Stimulated activated CD4-positive, alpha-beta T cell treated with anti-CD3 and anti-CD28 coated beads, Interleukin-2, amount 100 ng/mL, for 24 hours (primary cell): ENCODE measurements at regions not wholly inside any gene's neighbourhood (a gene's known extent, or its start where the extent isn't known, plus 50 kb on each side); places are given as distances from the start of the nearest gene placed in this dataset.
A peak's percentile ranks its signal among the peaks of the same experiment; 100 is the strongest.

Experiments
- DNase-seq, 2 donors: peaks; one replicate each; pipeline ENCODE4 v3.0.0-alpha.2; 2020

DNA sequence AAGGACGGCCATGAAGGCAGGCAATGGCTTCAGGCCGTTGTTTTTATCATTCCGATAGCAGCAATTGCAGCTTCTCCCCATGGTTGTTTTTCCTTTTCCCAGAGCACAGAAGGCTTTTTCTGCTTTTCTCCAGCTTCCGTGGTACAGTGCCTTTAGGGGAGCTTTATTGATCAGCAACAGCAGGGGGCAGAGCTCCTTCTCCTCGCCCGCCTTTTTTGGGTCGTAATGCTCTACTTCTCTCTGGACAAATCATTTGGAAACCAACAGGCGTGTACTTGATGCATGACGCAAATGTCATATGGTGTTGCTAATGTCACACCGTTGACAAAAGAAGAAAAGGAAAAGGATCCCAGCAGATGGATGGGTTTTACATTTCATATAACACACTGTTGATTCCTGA, 79.7 kb upstream of the SNRK start:
- no peak for DNase-seq

DNA sequence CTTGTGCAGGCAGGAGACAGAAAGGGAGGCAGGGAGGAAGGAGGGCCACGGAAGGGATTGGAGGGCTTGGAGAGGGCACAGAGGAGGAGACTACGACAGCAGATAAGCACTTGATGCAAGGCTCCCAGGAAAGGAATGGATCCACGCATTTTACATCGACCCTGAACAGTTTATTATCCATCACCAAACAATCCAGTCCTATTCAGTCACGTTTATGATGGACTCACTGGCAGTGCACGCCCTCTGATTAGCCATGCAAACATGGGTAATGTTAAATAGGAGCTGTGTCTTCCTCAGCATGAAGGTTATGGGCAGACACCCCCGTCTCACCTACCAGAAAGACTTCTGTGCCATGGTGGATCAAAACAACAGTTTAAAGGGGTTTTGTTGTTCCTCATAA, 80.2 kb upstream of the SNRK start:
- DNase-seq = no peak

DNA sequence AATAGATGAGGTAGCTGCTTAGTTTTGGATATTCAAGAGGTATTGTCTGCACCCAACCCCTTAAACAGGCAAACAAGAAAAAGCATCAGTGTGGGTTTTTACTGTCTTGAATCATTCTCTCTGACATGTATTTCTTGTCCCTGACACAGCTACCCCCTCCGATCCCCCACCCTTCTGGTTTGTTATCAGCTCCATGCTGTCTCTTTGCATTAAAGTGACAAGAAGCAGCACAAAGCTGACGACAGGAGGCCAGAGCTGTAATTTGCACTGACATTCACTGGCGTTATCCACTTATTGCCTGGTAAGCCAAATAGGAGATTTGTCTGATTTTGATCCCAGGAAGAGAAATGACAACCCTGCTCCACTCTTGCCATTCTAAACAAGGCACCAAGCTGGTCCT, 83.3 kb upstream of the SNRK start:
- no peak for DNase-seq

GRCh38 chr3:43201581-43201980, 84.8 kb upstream of the SNRK start:
- DNase-seq = no peak

DNA sequence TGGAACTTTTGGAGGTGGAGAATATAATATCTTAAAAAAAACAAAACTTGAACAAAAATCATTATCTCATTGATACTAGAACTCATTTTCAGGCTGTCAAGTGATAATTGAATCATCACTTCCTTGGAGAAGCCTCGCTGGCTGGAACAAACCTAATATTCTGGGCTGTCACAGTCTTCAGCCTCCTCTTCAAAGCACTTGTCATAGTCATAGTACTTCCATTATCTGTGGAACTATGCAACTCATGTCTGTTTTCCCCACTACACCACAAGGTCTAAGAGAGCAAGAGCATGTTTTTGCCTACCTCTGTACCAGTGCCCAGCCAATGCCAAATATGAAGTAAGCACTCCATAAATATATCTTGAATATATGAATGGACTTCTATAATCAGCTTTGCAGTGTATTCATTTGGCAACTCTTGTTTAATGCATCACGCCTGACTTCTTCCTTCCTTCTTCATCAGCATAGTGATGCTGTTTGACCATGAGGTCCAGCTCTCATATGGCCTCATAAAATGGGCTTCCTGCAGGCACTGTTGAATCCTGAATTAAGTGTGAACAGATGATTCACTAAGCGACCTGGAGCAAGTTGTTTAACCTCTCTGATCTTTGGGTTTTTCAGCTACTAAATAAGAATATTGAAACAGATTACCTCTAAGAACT, 86.6 kb upstream of the SNRK start:
- DNase-seq = no peak

- DNase-seq = no peak
Observed at GRCh38 chr3:43198791-43199644, 87.3 kb upstream of the SNRK start.

- DNase-seq = no peak
Observed at GRCh38 chr3:43198301-43198700, 88.0 kb upstream of the SNRK start.

GRCh38 chr3:43197181-43197580, 89.2 kb upstream of the SNRK start:
- no peak for DNase-seq

- no peak for DNase-seq
Observed at GRCh38 chr3:43196721-43197120, 89.6 kb upstream of the SNRK start.

- no peak for DNase-seq
Observed at GRCh38 chr3:43195115-43195498, 89.2 kb upstream of the POMGNT2 start.

GRCh38 chr3:43194490-43195114, 88.7 kb upstream of the POMGNT2 start:
- peak in 1 of 2 donors; percentile 12 for DNase-seq

DNA sequence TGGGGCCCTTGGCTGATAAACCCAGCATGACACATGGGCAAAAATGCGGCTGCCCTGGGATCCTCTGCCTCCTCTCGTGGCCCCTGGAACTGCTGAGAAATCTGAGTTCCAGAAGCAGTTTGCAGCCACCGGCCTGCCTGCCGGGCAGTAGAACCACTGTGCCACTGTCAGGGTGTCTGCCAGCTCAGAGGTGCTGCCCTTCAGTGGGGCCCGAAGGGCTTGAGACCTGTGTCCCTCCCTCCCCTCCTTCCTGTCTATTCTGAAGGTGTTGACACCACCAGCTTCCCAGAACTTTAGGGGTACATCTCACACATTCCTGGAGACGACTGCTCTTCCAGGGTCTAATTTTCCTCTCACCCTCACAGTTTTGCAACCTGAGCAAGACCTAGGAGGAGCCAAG, 88.2 kb upstream of the POMGNT2 start:
- no peak for DNase-seq

DNA sequence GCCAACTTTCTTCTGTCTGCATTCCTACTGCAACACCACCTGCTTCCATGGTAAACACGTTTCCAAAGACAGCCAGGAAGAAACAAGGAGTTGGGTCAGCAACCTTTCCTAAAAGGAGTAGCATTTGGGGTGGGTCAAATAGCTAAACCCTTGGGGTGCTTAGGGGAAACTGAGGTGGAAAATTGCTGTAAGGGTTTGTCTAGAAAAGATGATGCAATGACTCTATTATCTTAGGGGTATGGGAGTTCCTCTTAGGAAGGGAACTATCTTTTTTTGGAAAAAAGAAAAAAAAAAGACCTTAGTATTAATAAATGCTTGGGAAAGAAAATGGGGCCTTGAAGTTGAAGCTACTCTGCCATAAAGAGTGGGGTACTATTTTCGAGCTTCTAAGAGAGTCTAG, 86.1 kb upstream of the POMGNT2 start:
- DNase-seq = no peak

- no peak for DNase-seq
Observed at GRCh38 chr3:43191116-43191515, 85.2 kb upstream of the POMGNT2 start.

DNA sequence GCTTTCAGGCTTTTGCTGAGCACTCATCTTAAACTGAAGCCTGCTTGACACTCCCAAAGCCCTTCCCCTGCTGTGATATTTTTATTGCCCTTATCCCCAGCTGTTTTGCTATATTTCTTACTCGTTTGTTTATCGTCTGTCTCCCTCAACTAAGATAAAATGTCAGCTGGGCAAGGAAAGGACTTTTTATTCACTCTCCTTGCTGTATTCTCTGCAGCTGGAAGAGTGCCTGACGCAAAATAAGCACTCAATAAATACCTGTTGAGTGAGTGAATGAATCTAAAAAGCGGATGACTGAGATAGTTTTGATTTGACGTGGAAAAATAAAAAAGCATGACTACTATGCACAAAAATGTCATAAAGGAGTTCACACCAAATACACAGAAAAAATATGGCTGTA, 84.8 kb upstream of the POMGNT2 start:
- DNase-seq = no peak

DNA sequence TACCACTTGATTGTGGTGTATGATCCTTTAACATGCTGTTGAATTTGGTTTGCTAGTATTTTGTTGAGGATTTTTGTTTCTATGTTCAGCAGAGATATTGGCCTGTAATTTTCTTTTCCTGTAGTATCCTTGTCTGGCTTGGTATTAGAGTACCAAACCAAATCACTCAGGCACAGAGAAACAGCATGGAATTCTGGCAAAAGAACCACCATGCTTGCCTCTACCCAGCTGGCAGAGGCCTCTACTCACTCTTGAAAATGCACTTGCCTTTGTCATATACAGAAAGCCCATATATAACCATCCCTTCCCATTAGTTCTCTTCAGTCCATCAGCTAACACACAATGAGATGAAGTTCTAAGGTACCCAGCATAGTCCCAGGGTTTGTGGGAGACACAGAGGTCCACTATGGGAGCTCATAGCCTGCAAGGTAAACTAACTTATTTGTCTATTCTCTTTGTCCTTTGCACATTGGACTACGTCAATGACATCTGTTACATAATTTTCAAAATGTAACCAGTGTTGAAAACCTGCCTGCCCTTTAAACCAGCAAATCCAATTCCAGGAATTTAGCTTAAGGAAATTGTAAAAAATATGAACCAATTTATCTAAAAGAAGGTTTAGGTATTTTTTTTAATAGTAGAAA, 82.1 kb upstream of the POMGNT2 start:
- DNase-seq = no peak

DNA sequence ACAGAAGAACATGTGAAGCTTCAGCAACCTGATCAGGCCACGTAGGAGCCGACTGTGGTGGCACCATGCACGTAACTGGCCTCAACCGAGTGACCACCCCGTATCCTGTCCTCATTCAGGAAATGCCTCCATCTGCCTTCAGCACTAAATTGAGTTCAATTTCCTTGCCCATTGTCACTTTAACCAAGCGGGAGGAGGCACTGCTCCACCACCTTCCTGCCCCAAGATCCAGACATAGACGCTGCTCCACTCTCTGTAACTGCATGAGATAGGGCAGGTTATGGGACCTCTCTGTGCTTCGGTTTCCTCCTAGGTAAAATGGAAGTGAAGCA, 80.1 kb upstream of the POMGNT2 start:
- DNase-seq = no peak

DNA sequence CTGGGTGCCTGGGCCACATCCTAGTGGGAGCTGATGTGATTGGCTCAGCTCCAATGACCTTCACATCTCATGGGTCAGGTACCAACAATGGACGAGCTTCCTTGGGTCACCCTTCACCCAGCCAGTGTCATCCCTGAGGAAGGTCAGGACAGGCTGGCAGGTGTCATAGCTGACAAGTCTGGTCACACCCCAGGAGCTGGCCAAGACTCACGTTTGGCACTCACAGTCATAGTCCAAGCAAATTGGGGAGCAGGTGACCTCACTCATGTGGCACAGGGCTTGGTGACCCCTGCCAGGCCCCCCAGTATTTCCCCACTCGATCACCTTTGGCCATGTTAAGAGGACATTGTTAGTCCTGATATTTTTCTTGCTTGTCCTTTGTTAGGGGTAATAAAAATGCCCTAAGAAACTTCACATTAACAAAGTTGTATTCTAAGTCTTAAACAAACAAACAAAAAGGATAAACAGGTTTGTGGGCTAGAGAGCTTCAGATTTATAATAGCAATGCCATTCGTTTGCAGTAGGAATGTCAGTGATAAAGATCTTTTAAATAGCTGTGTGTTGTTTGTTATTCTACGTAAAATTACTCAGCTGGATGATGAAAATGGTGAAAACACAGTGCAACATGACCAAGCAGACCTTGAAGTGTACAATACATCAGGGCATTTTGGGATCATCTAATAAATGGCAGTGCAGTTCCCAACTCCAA, 79.5 kb upstream of the POMGNT2 start:
- DNase-seq = no peak

GRCh38 chr3:43183456-43183855, 77.6 kb upstream of the POMGNT2 start:
- DNase-seq = no peak

GRCh38 chr3:43181202-43181821, 75.4 kb upstream of the POMGNT2 start:
- DNase-seq = peak; percentile 43 to 50

DNA sequence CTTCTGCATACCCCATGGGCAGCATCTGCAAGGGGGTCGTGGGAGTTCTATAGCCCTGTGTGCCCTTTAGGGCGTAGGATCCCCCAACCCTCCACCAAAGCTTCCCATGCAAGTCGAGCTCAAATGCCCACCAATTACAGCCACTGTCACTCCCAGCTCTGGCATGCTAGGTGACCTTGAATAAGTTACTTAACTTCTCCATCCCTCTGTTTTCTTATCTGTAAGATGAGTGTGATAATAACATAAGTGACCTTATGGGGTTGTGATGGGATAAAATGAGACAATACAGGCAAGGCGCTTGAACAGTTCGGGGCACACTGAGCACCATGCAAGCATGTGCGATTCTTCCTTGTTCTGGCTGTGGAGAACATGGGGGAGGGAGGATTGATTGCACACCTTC, 74.8 kb upstream of the POMGNT2 start:
- DNase-seq = no peak

GRCh38 chr3:43180027-43180426, 74.1 kb upstream of the POMGNT2 start:
- peak in 1 of 2 donors; percentile 14 for DNase-seq
